ENCODE measurements at regions not wholly inside any gene's neighbourhood (a gene's known extent, or its start where the extent isn't known, plus 50 kb on each side); places are given as distances from the start of the nearest gene placed in this dataset.
A peak's percentile ranks its signal among the peaks of the same experiment; 100 is the strongest.

DNA sequence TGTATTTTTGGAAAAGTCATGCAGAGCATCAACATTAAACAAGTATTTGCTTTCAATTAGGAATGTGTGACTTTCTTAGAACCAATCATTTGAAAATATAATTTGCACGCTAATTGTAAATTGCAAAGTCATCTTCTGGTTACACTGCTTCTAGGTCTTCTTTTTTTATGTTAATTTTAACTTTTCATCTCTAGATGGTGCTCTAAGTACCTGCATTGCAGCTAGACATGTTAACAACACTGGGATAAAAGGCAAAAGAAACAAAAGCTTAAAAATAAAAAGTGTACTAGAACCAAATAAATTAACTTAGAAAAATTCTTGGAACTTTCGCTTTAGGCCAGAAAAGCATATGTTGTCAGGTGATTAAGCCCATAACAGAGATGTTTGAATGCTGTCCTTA is 2758.2 kb downstream of the PCDH9 start:
- H3F3A ChIP-seq (ENCODE audit: low read depth): no peaks in the 10 kb centered on the region
- no peaks in the 10 kb centered on the region for H3K9me3 ChIP-seq (ENCODE audit: insufficient read depth, low read depth, low read length)
- H4K20me1 ChIP-seq (ENCODE audit: insufficient read depth, low read length, poor library complexity, severe bottlenecking): no peaks in the 10 kb centered on the region
- H3K27me3 ChIP-seq (ENCODE audit: insufficient read depth, low read length, poor library complexity, severe bottlenecking): no peaks in the 10 kb centered on the region
- no peak for TF ChIP-seq EZH2phosphoT487 (IDR thresholded peaks at IDR 0.05; ENCODE audit: borderline replicate concordance)
- TF ChIP-seq, protein P1, sequence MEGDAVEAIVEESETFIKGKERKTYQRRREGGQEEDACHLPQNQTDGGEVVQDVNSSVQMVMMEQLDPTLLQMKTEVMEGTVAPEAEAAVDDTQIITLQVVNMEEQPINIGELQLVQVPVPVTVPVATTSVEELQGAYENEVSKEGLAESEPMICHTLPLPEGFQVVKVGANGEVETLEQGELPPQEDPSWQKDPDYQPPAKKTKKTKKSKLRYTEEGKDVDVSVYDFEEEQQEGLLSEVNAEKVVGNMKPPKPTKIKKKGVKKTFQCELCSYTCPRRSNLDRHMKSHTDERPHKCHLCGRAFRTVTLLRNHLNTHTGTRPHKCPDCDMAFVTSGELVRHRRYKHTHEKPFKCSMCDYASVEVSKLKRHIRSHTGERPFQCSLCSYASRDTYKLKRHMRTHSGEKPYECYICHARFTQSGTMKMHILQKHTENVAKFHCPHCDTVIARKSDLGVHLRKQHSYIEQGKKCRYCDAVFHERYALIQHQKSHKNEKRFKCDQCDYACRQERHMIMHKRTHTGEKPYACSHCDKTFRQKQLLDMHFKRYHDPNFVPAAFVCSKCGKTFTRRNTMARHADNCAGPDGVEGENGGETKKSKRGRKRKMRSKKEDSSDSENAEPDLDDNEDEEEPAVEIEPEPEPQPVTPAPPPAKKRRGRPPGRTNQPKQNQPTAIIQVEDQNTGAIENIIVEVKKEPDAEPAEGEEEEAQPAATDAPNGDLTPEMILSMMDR (conservative IDR thresholded peaks at IDR 0.05; ENCODE audit: low read length): peak; percentile 79
- H3K36me3 ChIP-seq (ENCODE audit: insufficient read depth, low read length): no peaks in the 10 kb centered on the region
- H3K9me2 ChIP-seq (replicated peaks; ENCODE audit: low read depth, low read length): no peaks in the 10 kb centered on the region
- H3K4me2 ChIP-seq (ENCODE audit: low read depth, low read length, poor library complexity, severe bottlenecking): no peak overlapping the region
- no peak overlapping the region for H3K9ac ChIP-seq (ENCODE audit: low read depth, low read length, poor library complexity, severe bottlenecking)
- H3K79me2 ChIP-seq (ENCODE audit: insufficient read depth, low read length): no peaks in the 10 kb centered on the region
- H2AFZ ChIP-seq (ENCODE audit: low read length): no peak overlapping the region; the same call in 1 of the 2 replicates
- H3K4me1 ChIP-seq (ENCODE audit: insufficient read depth, low read length, poor library complexity, severe bottlenecking): peaks cover 10% of the 10 kb centered on the region
- no peak overlapping the region for H3K4me3 ChIP-seq (ENCODE audit: low read length, poor library complexity, severe bottlenecking)

DNA sequence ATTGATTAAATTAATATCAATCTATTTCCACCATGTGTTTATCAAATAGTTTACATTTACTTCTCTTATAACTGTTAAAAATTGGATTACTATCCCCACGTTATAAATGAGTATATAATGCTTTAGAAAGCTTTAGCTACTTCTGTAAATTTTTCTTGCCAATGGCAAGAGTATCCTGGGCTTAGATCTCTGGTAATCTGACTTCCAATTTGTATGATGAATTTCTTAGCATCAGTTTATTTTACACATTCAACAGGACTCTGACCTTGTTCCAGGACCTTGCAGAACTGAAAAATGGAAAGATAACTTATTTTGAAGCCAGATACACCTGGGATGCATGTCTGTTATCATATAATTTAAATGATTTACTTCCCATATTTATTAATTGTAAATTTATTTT is 2759.4 kb downstream of the PCDH9 start:
- no peaks in the 10 kb centered on the region for H3K79me2 ChIP-seq (ENCODE audit: insufficient read depth, low read length)
- no peaks in the 10 kb centered on the region for H3K27me3 ChIP-seq (ENCODE audit: insufficient read depth, low read length, poor library complexity, severe bottlenecking)
- no peak overlapping the region for H3K4me3 ChIP-seq (ENCODE audit: low read length, poor library complexity, severe bottlenecking)
- H3K4me1 ChIP-seq (ENCODE audit: insufficient read depth, low read length, poor library complexity, severe bottlenecking): peaks cover 10% of the 10 kb centered on the region
- no peak for TF ChIP-seq EZH2phosphoT487 (IDR thresholded peaks at IDR 0.05; ENCODE audit: borderline replicate concordance)
- no peak overlapping the region for H2AFZ ChIP-seq (ENCODE audit: low read length)
- no peak overlapping the region for H3K4me2 ChIP-seq (ENCODE audit: low read depth, low read length, poor library complexity, severe bottlenecking)
- H4K20me1 ChIP-seq (ENCODE audit: insufficient read depth, low read length, poor library complexity, severe bottlenecking): no peaks in the 10 kb centered on the region
- H3K9ac ChIP-seq (ENCODE audit: low read depth, low read length, poor library complexity, severe bottlenecking): no peak overlapping the region
- H3K9me3 ChIP-seq (ENCODE audit: insufficient read depth, low read depth, low read length): no peaks in the 10 kb centered on the region
- H3F3A ChIP-seq (ENCODE audit: low read depth): no peaks in the 10 kb centered on the region
- H3K9me2 ChIP-seq (replicated peaks; ENCODE audit: low read depth, low read length): no peaks in the 10 kb centered on the region
- H3K36me3 ChIP-seq (ENCODE audit: insufficient read depth, low read length): no peaks in the 10 kb centered on the region

DNA sequence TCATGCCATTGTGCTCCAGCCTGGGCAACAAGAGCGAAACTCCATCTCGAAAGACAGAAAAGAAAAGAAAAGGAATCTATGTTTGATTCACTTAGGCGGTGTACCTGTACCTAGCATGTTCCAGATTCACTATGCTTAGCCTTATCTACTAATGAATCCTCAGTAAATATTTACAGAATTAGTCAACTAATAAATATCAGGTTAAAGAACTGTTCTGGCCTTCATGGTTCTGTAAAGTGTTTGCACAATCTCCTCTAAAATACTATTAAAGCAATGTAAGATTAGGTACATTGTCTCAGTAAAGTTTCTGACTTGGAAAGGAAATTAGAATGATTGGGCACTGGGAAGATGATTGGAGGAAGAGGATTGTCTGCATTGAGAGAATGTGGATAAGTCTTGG is 2770.4 kb downstream of the PCDH9 start:
- H2AFZ ChIP-seq (ENCODE audit: low read length): no peak overlapping the region
- H3K9ac ChIP-seq (ENCODE audit: low read depth, low read length, poor library complexity, severe bottlenecking): no peak overlapping the region
- H3K9me3 ChIP-seq (ENCODE audit: insufficient read depth, low read depth, low read length): no peaks in the 10 kb centered on the region
- H4K20me1 ChIP-seq (ENCODE audit: insufficient read depth, low read length, poor library complexity, severe bottlenecking): no peaks in the 10 kb centered on the region
- no peak overlapping the region for H3K4me3 ChIP-seq (ENCODE audit: low read length, poor library complexity, severe bottlenecking)
- H3K79me2 ChIP-seq (ENCODE audit: insufficient read depth, low read length): no peaks in the 10 kb centered on the region
- H3K9me2 ChIP-seq (replicated peaks; ENCODE audit: low read depth, low read length): no peaks in the 10 kb centered on the region
- H3F3A ChIP-seq (ENCODE audit: low read depth): no peaks in the 10 kb centered on the region
- no peaks in the 10 kb centered on the region for H3K4me1 ChIP-seq (ENCODE audit: insufficient read depth, low read length, poor library complexity, severe bottlenecking)
- H3K27me3 ChIP-seq (ENCODE audit: insufficient read depth, low read length, poor library complexity, severe bottlenecking): no peaks in the 10 kb centered on the region
- TF ChIP-seq, protein P1 (conservative IDR thresholded peaks at IDR 0.05; ENCODE audit: low read length): no peak
- TF ChIP-seq EZH2phosphoT487 (IDR thresholded peaks at IDR 0.05; ENCODE audit: borderline replicate concordance): no peak
- no peaks in the 10 kb centered on the region for H3K36me3 ChIP-seq (ENCODE audit: insufficient read depth, low read length)
- H3K4me2 ChIP-seq (ENCODE audit: low read depth, low read length, poor library complexity, severe bottlenecking): no peak overlapping the region

DNA sequence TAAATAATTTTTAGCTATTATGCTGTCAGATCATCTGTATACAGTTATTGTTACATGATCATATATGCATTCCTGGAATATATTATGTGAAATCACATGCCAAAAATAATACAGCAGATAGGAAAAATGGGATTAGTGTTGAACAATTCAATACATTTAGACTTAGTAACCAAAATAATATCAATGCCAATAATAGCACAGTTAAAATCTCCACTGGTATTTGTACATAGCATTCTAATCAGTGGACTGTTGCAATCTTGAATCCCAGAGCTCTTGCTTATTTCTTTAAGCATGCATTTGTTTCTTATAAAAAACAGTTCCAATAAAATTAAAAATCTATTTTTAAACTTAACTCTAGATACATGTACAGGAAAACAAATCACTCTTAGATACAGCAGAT is 2772.2 kb downstream of the PCDH9 start:
- Histone ChIP-seq H3K4me2 (ENCODE audit: low read depth, low read length, poor library complexity, severe bottlenecking) (no peak overlapping the region), H3K9me3 (ENCODE audit: insufficient read depth, low read depth, low read length) (no peaks in the 10 kb centered on the region), H3K36me3 (ENCODE audit: insufficient read depth, low read length) (no peaks in the 10 kb centered on the region), H3K4me3 (ENCODE audit: low read length, poor library complexity, severe bottlenecking) (no peak overlapping the region), H2AFZ (ENCODE audit: low read length) (no peak overlapping the region; the same call in 1 of the 2 replicates), H3K79me2 (ENCODE audit: insufficient read depth, low read length) (no peaks in the 10 kb centered on the region), H3K9me2 (replicated peaks; ENCODE audit: low read depth, low read length) (no peaks in the 10 kb centered on the region), H4K20me1 (ENCODE audit: insufficient read depth, low read length, poor library complexity, severe bottlenecking) (no peaks in the 10 kb centered on the region), H3K27me3 (ENCODE audit: insufficient read depth, low read length, poor library complexity, severe bottlenecking) (no peaks in the 10 kb centered on the region), H3K9ac (ENCODE audit: low read depth, low read length, poor library complexity, severe bottlenecking) (no peak overlapping the region), H3K4me1 (ENCODE audit: insufficient read depth, low read length, poor library complexity, severe bottlenecking) (peaks cover 6% of the 10 kb centered on the region), H3F3A (ENCODE audit: low read depth) (no peaks in the 10 kb centered on the region)
- TF ChIP-seq, protein P1 (conservative IDR thresholded peaks at IDR 0.05; ENCODE audit: low read length): no peak
- no peak for TF ChIP-seq EZH2phosphoT487 (IDR thresholded peaks at IDR 0.05; ENCODE audit: borderline replicate concordance)

Measured in Loucy (cell line).